Naive thymus-derived CD8-positive, alpha-beta T cell (primary cell): ENCODE measurements at regions not wholly inside any gene's neighbourhood (a gene's known extent, or its start where the extent isn't known, plus 50 kb on each side); places are given as distances from the start of the nearest gene placed in this dataset.

ENCODE experiments used
- ATAC-seq, 2 donors: fragments of 150-1000 bp; cut with Tn5 transposase in 1 of 2; sonication (Bioruptor Pico), chemical (Tn5 transposase) in 1 of 2; 1 replicate in 1 of 2; 2 replicates in 1 of 2; pipeline ENCODE4 v1.10.0; 2021; ENCODE audit warnings: mild to moderate bottlenecking in 2 of 2, moderate library complexity in 2 of 2
- POLR2A ChIA-PET: fragments of 350-600 bp; sonication (Branson Sonifier 250); formaldehyde crosslinking; loops from one replicate; lab custom pipeline; 2021; ENCODE audit warnings: antibody characterized with exemption; lab: Charles Lee
- DNase-seq, 10 donors: peaks; one replicate each; pipeline versions ENCODE4 v3.0.0 to v3.0.0-alpha.2; 2020 to 2022
- H3K27ac Mint-ChIP-seq, 10 donors: one replicate each; pipeline ENCODE4 v1.8.0; 2020 to 2022; ENCODE audit warnings: mild to moderate bottlenecking in 10 of 10, mixed read lengths in 10 of 10, moderate library complexity in 4 of 10, inconsistent platforms in 1 of 10
- H3K27me3 Mint-ChIP-seq, 5 donors: one replicate each; pipeline ENCODE4 v1.8.0; 2021 to 2022; ENCODE audit warnings: mixed read lengths in 5 of 5
- H3K36me3 Mint-ChIP-seq, 3 donors: one replicate each; pipeline ENCODE4 v1.8.0; 2020 to 2022; ENCODE audit warnings: mixed read lengths in 3 of 3, mild to moderate bottlenecking in 2 of 3, inconsistent platforms in 1 of 3
- H3K4me1 Mint-ChIP-seq, 4 donors: one replicate each; pipeline ENCODE4 v1.8.0; 2021 to 2022; ENCODE audit warnings: mixed read lengths in 4 of 4
- H3K4me3 Mint-ChIP-seq, 10 donors: one replicate each; pipeline ENCODE4 v1.8.0; 2020 to 2022; ENCODE audit warnings: mild to moderate bottlenecking in 10 of 10, mixed read lengths in 10 of 10, moderate library complexity in 6 of 10, inconsistent platforms in 1 of 10
- H3K9me3 Mint-ChIP-seq, 9 donors: one replicate each; pipeline ENCODE4 v1.8.0; 2020 to 2022; ENCODE audit warnings: mixed read lengths in 9 of 9, mild to moderate bottlenecking in 3 of 9, inconsistent platforms in 1 of 9, moderate library complexity in 1 of 9

DNA sequence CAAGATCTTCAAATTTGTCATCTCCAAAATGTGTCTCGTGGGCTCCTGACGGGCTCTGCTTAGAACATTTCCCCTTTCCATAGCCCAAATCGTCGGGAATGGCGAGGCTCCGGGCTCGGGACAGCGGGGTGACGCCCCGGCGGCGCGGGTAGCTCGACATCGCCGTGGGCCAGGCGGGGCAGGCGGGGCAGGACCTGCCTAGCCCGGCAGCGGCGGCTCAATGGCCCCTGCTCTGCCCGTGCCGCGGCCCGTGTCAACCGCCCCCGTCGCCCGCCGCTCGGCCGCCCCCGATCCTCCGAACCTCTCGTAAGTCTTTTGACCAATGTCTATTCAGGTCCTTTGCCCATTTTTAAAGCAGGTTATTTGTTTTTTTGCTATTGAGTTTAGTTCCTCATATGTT is 111.2 kb downstream of the PMAIP1 start:
- Mint-ChIP-seq H3K27ac (no peak overlapping the region), H3K9me3 (peaks cover 0 to 6% (median 0%) of the 10 kb centered on the region in 9 donors), H3K27me3 (peaks cover 4 to 28% (median 11%) of the 10 kb centered on the region in 5 donors), H3K4me1 (no peaks in the 10 kb centered on the region), H3K36me3 (no peaks in the 10 kb centered on the region), H3K4me3 (no peak overlapping the region)
- ATAC-seq = no peak
- POLR2A ChIA-PET = no interaction called here
- DNase-seq = no peak

DNA sequence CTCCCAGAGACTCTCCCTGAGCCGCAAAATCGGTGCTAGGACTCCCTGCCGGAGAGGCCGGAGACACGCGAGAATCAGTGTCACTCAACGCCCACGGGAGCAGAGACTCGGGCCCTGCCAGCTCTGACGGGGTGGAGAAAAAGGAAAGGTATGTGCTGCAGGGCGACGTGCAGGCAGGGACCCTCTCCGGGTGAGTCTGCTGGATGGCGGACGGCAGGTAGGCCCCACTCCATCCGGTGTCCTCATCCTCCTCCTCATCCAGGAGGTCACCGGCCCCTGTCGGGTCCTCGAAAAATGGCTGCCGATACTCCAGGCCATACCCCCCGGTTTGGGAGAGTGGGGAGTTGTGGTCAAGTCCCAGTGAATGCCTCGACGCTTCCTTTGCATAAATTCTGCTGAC is 110.7 kb downstream of the PMAIP1 start:
- H3K27ac Mint-ChIP-seq = no peak overlapping the region
- H3K27me3 Mint-ChIP-seq = peaks cover 4 to 28% (median 13%) of the 10 kb centered on the region in 5 donors
- peaks cover 0 to 6% (median 0%) of the 10 kb centered on the region in 9 donors for H3K9me3 Mint-ChIP-seq
- no peak overlapping the region for H3K4me3 Mint-ChIP-seq
- POLR2A ChIA-PET = no interaction called here
- no peaks in the 10 kb centered on the region for H3K36me3 Mint-ChIP-seq
- no peaks in the 10 kb centered on the region for H3K4me1 Mint-ChIP-seq
- DNase-seq = no peak
- no peak for ATAC-seq

DNA sequence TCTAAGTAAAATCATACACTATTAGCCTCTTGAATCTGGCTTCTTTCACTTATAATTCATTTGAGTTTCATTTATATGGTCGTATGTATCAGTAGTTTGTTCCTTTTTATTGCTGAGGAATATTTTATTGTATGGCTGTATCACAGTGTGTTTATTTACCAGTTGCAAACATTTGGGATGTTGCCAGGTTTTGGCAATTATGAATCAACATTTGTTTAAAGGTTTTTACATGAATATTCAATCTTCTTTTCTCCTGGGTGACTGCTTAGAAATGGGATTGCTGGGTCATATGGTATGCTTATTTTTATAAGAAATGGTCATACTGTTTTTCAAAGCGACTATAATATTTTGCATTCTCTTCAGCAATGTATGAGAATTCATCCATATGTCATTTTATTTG is 107.9 kb downstream of the PMAIP1 start:
- peaks cover 3 to 35% (median 20%) of the 10 kb centered on the region in 5 donors for H3K27me3 Mint-ChIP-seq
- POLR2A ChIA-PET = no interaction called here

DNA sequence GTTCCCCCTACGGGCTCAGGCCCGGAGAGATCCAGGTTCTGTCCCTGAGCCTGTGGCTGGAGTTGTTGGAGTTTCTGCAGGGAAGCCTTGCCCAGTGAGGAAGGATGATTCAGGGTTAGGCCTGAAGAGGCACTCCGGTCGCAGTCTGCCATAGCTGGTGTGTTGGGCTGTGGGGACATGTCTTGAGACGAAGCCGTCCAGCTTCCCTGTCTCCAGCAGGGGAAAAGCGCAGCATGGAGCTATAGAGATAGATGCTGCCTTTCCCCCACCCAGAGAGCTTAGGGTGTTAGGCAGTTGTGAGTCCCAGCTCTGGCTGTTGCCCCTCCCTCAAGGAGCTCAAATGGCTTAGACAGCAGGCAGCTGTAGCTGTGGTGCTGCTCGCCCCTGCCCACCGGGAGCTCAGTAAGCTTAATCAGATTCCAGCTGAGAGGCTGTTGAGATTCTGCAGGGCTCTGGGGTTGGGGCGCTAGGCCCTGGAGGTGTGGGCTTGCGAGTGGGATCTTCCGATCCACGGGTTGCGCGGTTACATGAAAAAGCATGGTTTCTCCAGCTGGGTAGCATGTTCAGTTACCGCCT is 103.9 kb downstream of the PMAIP1 start:
- ATAC-seq (no peak), DNase-seq (no peak)
- Mint-ChIP-seq H3K4me1 (no peaks in the 10 kb centered on the region), H3K4me3 (no peak overlapping the region), H3K36me3 (no peaks in the 10 kb centered on the region), H3K27ac (no peak overlapping the region), H3K9me3 (peaks cover 0 to 18% (median 2%) of the 10 kb centered on the region in 9 donors), H3K27me3 (peaks cover 10 to 39% (median 14%) of the 10 kb centered on the region in 5 donors)
- POLR2A ChIA-PET = no interaction called here

More for the DNA sequence above, 107.9 kb downstream of the PMAIP1 start:
- no peaks in the 10 kb centered on the region for H3K36me3 Mint-ChIP-seq
- no peak overlapping the region for H3K27ac Mint-ChIP-seq
- DNase-seq (no peak), ATAC-seq (no peak)
- H3K4me1 Mint-ChIP-seq = no peaks in the 10 kb centered on the region
- no peak overlapping the region for H3K4me3 Mint-ChIP-seq
- H3K9me3 Mint-ChIP-seq = peaks cover 0 to 6% (median 0%) of the 10 kb centered on the region in 9 donors

- Mint-ChIP-seq H3K4me3 (no peak overlapping the region), H3K9me3 (peaks cover 0 to 9% (median 2%) of the 10 kb centered on the region in 9 donors), H3K36me3 (no peaks in the 10 kb centered on the region), H3K27me3 (peaks cover 4 to 32% (median 21%) of the 10 kb centered on the region in 5 donors), H3K27ac (no peak overlapping the region), H3K4me1 (no peaks in the 10 kb centered on the region)
- POLR2A ChIA-PET = interaction anchor here (0.7 kb wide), 1 partner anchor 103 kb away, joined by 3 read pairs; no protein-coding TSS in a partner anchor
- no peak for ATAC-seq
- DNase-seq = no peak
Observed at GRCh38 chr18:59996370-59996966, 96.7 kb downstream of the PMAIP1 start.

- Mint-ChIP-seq H3K4me1 (no peaks in the 10 kb centered on the region), H3K9me3 (no peaks in the 10 kb centered on the region), H3K27ac (no peak overlapping the region), H3K27me3 (peaks cover 5 to 36% (median 16%) of the 10 kb centered on the region in 5 donors), H3K4me3 (no peak overlapping the region), H3K36me3 (no peaks in the 10 kb centered on the region)
- no peak for ATAC-seq
- DNase-seq = no peak
- POLR2A ChIA-PET = no interaction called here
Observed at GRCh38 chr18:59994357-59994756, 94.6 kb downstream of the PMAIP1 start.

DNA sequence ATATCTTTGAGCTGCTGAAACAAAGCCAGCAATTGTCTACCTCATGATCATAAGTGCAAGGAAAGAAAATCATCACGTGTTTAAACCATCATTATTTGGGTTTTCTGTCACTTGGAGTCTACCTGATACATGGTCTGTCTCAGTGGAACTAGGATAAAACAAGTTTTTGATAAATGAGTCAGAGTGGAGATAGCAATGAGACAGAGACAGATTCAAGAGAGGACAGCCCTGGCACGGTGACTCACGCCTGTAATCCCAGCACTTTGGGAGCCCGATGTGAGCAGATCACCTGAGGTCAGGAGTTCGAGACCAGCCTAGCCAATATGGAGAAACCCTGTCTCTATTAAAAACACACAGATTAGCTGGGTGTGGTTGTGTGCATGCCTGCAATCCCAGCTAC is 93.8 kb downstream of the PMAIP1 start:
- H3K4me3 Mint-ChIP-seq = no peak overlapping the region
- H3K27ac Mint-ChIP-seq = no peak overlapping the region
- no peaks in the 10 kb centered on the region for H3K9me3 Mint-ChIP-seq
- no peak for DNase-seq
- no peaks in the 10 kb centered on the region for H3K36me3 Mint-ChIP-seq
- H3K27me3 Mint-ChIP-seq = peaks cover 6 to 40% (median 16%) of the 10 kb centered on the region in 5 donors
- POLR2A ChIA-PET = no interaction called here
- ATAC-seq = no peak
- no peaks in the 10 kb centered on the region for H3K4me1 Mint-ChIP-seq

- Mint-ChIP-seq H3K4me3 (no peak overlapping the region), H3K9me3 (no peaks in the 10 kb centered on the region), H3K36me3 (no peaks in the 10 kb centered on the region), H3K27me3 (peaks cover 7 to 39% (median 12%) of the 10 kb centered on the region in 5 donors), H3K27ac (peak overlapping the region in 1 of 10 donors; percentile 24), H3K4me1 (no peaks in the 10 kb centered on the region)
- ATAC-seq (no peak), DNase-seq (no peak)
- POLR2A ChIA-PET = no interaction called here
Observed at GRCh38 chr18:59990121-59990823, 90.5 kb downstream of the PMAIP1 start.

DNA sequence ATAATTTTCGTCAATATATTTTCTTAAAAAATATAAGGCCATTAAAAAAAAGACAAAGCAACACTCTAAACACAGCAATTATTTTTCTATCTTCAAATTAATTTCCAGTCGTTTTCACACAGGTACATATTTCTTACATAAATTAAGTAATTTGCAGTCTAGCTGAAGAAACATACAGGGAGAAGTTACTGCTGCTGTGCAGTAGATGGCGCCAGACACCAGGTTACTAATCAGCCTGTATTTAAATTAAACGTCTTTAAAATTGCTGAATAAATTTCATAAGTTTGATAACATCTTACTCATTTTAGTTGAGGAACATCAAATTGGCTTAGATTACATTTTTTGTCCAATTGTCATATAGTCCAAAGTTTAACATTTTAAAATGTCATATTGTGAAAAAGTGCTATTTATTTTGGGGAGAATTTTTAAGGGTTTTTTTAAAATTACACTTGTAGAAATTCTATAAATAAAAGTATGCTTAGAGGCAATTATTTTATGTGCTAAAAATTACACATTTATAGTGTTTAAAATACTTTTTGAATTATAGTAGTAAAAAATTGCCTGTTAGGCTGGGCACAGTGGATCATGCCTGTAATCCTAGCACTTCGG is 88.4 kb downstream of the PMAIP1 start:
- no peak overlapping the region for H3K4me3 Mint-ChIP-seq
- POLR2A ChIA-PET = no interaction called here
- no peaks in the 10 kb centered on the region for H3K4me1 Mint-ChIP-seq
- ATAC-seq (peak in 1 of 2 donors; percentile 35), DNase-seq (peak in 8 of 10 donors; percentile 6 to 40 (median 32))
- no peaks in the 10 kb centered on the region for H3K36me3 Mint-ChIP-seq
- peak overlapping the region in 1 of 10 donors; percentile 1 for H3K27ac Mint-ChIP-seq
- H3K27me3 Mint-ChIP-seq = peaks cover 7 to 34% (median 10%) of the 10 kb centered on the region in 5 donors
- H3K9me3 Mint-ChIP-seq = no peaks in the 10 kb centered on the region

DNA sequence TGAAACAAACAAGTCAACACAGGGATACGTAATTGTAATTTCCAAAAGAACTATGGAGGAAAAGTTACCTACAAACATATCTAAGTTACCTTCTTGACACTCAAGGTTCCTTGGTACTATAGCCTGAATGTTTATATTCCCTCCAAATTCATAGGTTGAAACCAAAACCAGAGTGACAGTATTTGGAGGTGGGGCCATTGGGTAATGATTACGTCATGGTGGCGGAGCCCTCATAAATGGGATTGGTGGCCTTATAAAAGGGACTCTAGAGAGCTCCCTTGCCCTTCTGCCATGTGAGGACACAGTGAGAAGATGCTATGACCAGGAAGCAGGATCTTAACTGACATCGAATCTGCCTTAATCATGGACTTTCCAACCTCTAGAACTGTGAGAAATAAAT is 87.3 kb downstream of the PMAIP1 start:
- Mint-ChIP-seq H3K36me3 (no peaks in the 10 kb centered on the region), H3K9me3 (no peaks in the 10 kb centered on the region), H3K27ac (no peak overlapping the region), H3K27me3 (peaks cover 2 to 23% (median 7%) of the 10 kb centered on the region in 5 donors), H3K4me3 (no peak overlapping the region), H3K4me1 (no peaks in the 10 kb centered on the region)
- no peak for DNase-seq
- POLR2A ChIA-PET = no interaction called here
- ATAC-seq = no peak

DNA sequence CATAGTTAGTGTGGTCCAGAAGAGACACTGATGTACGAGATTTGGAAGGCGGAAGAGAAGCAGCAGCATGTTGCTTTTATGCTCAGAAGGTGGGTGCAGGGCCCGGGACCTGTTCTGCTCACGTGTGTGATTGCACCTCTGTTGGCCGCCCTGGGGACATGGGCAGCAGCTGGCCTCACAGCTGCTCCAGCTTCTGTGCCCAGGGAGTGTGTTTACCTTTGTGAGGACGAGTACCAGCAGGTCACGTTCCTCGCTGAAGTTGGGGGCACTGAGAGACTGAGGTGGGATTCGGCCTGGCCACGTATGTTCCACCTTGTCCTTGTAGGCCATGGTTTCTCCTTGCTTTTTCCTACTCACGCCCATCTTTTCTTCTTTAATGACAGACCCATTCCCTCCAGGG is 86.3 kb downstream of the PMAIP1 start:
- DNase-seq (no peak), ATAC-seq (no peak)
- H3K4me1 Mint-ChIP-seq = no peaks in the 10 kb centered on the region
- no peak overlapping the region for H3K4me3 Mint-ChIP-seq
- no peaks in the 10 kb centered on the region for H3K9me3 Mint-ChIP-seq
- peak overlapping the region in 1 of 10 donors; percentile 66 for H3K27ac Mint-ChIP-seq
- POLR2A ChIA-PET = no interaction called here
- H3K27me3 Mint-ChIP-seq = peaks cover 0 to 21% (median 7%) of the 10 kb centered on the region in 5 donors
- no peaks in the 10 kb centered on the region for H3K36me3 Mint-ChIP-seq

DNA sequence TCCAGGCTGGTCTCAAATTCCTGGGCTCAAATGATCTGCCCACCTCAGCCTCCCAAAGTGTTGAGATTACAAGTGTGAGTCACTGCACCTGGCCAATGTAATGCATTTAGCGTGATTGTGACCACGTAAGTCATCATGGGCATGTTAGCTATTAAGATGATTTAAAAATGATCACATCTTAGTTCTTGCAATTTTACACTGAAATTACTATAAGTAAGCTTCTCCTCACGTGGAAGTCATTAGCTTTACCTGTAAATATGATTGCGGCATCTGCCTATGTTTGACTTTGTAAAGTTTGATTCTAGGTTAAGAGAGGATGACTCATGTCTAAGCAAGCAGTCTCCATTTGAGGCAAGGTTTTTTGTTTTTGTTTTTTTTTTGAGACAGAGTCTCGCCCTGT is 85.5 kb downstream of the PMAIP1 start:
- no peaks in the 10 kb centered on the region for H3K36me3 Mint-ChIP-seq
- no peaks in the 10 kb centered on the region for H3K9me3 Mint-ChIP-seq
- H3K27me3 Mint-ChIP-seq = peaks cover 0 to 14% (median 4%) of the 10 kb centered on the region in 5 donors
- H3K4me3 Mint-ChIP-seq = no peak overlapping the region
- no peak overlapping the region for H3K27ac Mint-ChIP-seq
- POLR2A ChIA-PET = no interaction called here
- no peak for DNase-seq
- no peak for ATAC-seq
- H3K4me1 Mint-ChIP-seq = no peaks in the 10 kb centered on the region

DNA sequence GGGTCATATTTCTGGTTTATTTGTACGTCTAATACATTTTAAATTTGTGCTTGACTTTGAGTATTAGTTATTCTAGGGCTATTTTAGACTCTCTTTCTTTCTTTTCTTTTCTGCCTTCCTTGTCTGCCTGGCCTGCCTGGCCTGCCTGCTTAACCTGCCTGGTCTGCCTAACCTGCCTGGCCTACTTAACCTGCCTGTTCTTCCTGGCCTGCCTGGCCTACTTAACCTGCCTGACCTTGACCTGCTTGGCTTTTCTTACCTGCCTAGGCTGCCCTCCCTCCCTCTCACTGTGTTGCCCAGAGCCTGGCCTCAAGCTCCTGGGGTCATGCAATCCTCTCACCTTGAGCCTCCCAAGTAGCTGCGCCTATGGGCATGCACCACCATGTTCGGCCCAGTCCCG is 83.7 kb downstream of the PMAIP1 start:
- ATAC-seq (no peak), DNase-seq (no peak)
- POLR2A ChIA-PET = no interaction called here
- Mint-ChIP-seq H3K27ac (no peak overlapping the region), H3K4me3 (no peak overlapping the region), H3K4me1 (no peaks in the 10 kb centered on the region), H3K9me3 (no peaks in the 10 kb centered on the region), H3K36me3 (no peaks in the 10 kb centered on the region), H3K27me3 (peaks cover 0 to 4% (median 2%) of the 10 kb centered on the region in 5 donors)
